ENCODE measurements at regions not wholly inside any gene's neighbourhood (a gene's known extent, or its start where the extent isn't known, plus 50 kb on each side); places are given as distances from the start of the nearest gene placed in this dataset.
"Not testable (repeated sequence)": the region's sequence is repeated elsewhere in the genome, so short reads cannot be mapped to it uniquely, and the experiment has no call there.

GRCh38 chr6:66993708-66994107, 1286.7 kb upstream of the EYS start:
- not testable (repeated sequence) for TF ChIP-seq CTCF (IDR thresholded peaks at IDR 0.05; ENCODE audit: control extremely low read depth in 1 of 3, insufficient read depth in 1 of 3, low read depth in 1 of 3, low read length in 3 of 3); EZH2 (IDR thresholded peaks at IDR 0.05; ENCODE audit: low read depth, low read length, severe bottlenecking)

Data from H1 (cell line).